Renal cortex interstitium (tissue), 11 donors: ENCODE measurements at regions not wholly inside any gene's neighbourhood (a gene's known extent, or its start where the extent isn't known, plus 50 kb on each side); places are given as distances from the start of the nearest gene placed in this dataset.

ENCODE experiments used
- DNase-seq, 11 donors: peaks; one replicate each; pipeline ENCODE4 v3.0.0-alpha.2; 2013; ENCODE audit warnings: low read depth in 9 of 11, low spot score in 4 of 11; ENCODE audit errors: extremely low read depth in 1 of 11

DNA sequence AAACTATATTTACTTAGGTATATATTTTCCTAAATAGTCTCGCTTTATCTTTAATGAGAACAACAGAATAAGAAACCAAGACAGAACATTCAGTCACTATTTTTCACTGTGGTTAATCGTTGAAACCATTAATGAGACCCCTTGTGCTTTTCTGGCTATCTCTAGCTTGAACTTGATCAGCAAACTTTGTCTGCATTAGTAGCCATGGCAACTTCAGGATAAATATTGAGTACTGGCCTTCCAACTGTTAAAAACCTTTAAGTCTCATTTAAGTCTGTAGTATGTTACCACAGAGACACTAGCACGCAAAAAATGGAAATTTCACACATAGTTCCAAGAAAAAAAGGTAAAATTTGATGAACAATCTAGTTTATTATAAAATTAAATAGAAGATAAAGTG, 946.0 kb downstream of the SLITRK5 start:
- DNase-seq, result no peak

DNA sequence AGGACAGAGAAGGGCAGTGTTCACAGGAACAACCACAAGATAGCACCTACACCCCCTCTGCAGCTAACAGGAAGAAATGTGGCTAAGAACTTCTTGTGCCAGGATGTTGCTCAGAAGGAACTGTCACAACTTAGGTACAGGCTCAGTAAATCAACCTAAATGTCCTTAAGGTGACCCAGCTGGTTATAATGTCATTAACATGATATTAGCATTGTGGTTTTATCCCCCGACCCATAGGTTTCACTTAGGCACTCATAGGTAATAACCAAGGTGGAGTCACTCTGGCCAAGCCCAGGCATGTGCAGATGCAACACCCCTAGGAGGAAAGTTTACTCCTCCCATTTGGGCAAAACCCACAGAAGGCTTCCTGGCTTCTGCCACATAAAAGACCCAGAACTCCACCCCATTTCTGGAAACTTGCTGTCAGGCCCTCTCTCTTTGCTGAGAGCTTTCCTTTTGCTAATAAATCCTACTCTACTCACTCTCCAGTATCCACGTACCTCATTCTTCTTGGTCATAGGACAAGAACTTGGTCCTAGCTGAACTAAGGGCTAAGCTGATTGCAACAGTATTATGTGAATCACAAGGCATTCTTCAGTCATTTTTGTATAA, 951.3 kb downstream of the SLITRK5 start:
- DNase-seq, result no peak

DNA sequence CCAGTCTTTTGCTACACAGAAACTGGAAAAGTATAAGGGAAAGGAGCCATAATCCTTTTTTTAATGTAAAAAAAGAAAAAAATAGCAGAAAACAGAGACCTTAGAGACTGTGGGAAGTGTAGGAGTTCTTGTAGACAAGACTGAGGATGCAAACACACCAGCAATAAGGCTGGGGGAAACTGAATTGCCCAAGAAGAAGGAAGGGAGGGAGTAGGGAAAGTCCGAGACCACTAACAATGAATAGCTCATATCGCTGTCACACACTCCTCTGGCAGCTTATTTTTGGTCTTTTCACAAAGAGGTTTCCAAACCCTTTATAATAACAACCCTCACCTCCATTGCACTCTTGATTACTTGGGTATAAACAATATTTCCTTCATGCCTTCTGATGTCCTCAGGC, 952.0 kb downstream of the SLITRK5 start:
- DNase-seq, result no peak

DNA sequence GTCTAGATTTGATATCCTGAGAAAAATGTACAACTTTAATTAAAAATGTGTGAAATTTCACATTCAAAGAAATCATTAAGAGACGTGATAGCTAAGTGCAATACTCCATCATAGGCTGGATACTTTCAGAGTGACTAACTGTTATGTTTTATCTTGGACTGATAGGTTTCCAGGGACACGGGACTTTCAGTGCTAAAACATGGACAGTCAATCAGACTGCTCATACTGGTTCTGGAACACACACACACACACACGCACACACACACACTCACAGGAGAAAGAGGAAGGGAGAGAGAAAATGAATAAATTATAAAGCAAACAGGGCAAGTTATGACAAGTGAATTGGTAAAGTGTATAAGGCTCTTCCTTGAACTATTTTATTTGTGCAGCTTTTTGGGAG, 955.9 kb downstream of the SLITRK5 start:
- DNase-seq, result no peak

DNA sequence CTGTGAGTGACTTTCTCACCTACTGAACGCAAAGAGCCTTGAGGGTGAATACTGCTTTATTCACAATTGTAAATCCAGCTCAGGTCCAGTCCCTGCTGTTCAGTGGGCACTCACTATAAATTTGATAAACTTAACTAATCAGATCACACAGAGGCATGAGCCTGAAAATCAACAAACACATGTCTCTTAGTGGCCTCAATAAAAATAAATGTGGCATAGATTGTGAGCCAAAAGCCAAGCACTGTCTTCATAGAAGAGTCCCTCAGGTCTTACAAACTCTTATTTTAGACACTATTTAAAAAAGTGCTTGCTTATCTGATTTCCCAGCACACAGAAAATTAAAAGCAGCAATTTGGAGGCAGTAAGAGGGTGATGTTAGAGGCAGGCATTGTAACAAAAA, 957.7 kb downstream of the SLITRK5 start:
- no peak for DNase-seq

DNA sequence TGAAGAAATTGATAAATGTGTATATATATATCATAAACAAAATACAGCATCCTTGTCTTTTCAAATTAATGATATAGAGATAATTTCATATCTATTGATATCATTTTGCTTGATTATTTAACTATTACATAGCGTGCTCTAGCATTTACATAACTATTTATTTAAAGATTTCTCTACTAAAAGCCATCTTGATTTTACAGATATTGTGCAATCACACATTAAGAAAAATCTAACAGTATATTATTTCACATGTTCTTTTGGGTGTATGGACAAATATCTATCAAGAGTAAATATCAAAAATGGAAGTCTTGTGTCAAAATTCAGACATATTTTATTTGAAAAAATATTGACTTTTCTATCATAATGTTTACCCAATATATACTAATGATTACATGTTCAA, 966.8 kb downstream of the SLITRK5 start:
- no peak for DNase-seq

DNA sequence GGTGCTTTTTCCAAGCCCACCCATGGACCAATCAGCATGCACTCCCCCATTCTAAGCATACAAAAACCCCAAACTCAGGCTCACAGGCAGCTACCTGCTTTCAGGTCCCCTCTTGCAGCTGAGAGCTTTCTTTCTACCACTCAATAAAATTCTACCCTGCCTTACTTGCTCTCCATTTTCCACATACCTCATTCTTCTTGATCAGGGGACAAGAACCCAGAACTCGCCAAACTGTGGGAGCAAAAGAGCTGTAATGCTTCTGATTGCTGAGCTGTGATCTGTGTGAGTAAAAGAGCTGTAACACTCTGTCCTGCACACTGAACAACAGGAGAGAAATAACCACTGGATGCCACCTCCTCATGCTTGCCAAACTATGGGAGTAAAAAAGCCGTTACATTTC, 972.1 kb downstream of the SLITRK5 start:
- DNase-seq, result no peak

DNA sequence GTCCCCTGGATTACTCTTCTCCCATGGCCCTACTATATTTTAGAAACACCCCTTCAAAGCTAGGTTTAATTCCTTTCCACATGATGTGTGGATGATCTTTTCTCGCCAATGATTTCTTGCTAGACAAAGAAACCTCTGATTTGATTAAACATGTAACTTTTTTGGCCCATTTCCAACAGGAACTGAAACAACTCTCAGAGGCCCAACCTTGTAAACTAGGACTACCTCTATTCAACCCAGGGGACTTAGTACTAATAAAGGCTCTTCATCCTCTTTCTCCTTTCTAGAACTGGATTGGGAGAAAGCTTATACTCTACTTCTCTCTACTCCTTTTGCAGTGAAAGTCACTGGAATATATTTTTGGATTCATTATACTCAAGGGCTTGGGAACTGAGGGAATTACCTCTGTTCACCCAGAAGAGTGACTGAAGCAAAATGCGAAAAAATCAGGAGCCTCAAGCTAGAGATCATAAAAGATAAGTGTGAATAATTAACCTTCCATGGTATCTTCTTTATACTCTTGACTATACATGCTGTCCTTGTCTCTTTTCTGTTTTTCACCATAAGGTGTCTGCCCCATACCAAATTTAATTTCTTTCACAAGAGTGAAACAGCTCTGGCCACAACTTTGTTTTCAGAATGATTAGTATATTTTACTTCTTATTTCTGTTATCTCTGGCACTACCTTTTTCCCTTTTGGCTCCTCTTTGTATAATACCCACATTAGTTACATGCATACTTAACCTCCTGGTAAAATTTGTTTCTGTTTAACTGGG, 977.6 kb downstream of the SLITRK5 start:
- no peak for DNase-seq

DNA sequence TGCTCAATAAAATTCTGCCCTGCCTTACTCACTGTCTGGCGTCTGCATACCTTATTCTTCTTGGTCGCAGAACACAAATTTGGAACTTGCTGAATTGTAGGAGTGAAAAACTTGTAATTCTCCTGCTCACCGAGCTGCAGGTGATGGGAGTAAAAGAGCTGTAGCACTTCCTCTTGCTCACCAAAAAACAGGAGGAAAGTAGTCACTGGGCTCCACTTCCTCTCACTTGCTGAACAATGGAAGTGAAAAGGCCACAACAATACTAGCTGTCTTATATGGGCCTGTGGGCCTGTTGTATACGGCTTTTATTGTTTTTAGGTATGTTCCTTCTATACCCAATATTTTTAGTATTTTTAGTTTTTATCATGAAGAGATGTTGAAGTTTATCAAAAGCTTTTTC, 978.7 kb downstream of the SLITRK5 start:
- no peak for DNase-seq

DNA sequence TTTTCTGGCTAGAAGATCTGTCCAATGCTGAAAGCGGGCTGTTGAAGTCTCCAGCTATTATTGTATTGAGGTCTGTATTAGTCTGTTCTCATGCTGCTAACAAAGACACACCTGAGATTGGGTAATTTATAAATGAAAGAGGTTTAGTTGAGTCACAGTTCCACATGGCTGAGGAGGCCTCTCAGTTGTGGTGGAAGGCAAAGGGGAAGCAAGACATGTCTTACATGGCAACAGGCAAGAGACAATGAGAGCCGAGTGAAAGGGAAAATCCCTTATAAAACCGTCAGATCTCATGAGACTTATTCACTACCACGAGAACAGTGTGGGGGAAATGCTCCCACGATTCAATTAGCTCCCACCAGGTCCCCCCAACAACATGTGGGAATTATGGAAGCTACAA, 980.4 kb downstream of the SLITRK5 start:
- DNase-seq, result no peak

DNA sequence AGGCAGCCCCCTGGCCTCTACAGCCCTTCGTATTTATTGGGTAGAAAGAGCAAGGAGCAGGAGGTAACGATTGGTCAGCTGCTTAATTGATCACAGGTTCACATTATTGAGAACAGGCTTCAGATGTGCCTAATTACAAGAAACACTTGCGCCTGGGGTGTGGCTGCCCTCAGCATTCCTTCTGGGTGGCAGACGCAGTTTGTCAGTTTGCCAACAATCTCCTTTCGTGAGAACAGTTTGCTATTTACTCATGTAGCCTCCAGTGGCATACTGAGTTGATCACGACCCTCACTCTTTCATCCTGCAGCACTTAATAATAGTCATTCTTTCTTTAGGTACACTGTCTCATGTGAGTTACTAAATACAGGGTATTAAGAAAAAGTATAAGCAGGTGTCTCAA, 985.6 kb downstream of the SLITRK5 start:
- DNase-seq, result no peak

DNA sequence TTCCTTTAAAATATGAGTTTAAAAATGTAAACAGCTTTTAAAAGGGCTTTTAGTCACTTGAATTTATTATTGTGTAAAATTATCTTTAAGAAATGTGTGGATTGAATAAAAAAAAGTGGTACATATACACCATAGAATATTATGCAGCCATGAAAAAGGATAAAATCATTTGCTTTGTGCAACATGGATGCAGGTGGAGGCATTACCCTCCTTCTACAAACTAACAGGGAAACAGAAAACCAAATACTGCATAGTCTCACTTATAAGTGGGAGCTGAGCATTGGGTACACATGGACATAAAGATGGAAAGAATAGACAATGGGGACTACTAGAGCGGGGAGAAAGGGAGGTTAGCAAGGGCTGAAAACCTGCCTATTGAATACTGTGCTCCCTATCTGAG, 999.3 kb downstream of the SLITRK5 start:
- DNase-seq, result no peak

DNA sequence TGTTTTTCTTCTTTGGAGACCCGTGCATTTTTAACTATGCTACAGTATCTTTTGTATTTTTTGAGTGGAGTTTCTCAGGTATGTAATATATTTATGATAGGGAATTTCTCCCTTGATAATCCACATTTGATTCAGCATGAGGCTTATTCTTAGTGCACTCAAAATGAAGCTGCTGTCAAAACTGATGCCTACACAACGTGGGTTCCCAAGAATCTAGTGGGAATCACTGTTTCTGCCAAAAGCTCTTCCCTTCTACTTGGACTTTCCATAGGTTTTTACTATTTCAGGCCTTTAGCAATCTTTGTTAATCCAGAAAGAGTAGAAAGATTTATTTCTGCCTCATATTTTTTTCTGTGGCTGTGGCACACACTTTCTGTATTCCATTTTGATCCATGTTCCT, 1003.7 kb downstream of the SLITRK5 start:
- no peak for DNase-seq

DNA sequence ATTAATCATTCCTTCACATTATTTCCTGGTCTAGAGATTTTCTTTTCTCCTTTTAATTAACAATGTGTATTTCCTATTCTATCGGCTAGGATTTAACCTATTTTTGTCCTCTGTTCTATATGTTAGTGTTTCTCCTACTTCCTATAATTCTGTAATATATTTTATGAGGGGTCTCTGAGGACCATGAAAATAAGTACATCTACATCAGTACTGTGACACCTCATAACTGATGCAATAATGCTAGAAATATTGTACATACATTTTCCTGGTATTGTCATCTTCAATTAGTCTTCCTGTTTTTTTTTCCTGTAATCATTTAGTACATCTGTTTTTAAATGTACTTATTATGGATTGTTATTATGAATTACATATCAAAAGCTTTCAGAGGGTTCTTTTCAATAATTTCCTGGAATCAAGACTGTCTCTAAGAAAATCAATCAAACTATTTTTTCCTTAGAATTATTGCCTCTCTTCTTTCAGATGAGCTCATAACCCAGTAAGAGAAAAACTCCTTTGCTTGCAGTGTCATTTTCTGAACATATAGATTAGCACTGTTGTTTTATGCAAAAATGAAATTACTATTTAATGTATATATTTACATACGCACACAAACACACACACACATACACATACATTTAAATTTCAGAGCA, 1004.3 kb downstream of the SLITRK5 start:
- DNase-seq, result no peak

DNA sequence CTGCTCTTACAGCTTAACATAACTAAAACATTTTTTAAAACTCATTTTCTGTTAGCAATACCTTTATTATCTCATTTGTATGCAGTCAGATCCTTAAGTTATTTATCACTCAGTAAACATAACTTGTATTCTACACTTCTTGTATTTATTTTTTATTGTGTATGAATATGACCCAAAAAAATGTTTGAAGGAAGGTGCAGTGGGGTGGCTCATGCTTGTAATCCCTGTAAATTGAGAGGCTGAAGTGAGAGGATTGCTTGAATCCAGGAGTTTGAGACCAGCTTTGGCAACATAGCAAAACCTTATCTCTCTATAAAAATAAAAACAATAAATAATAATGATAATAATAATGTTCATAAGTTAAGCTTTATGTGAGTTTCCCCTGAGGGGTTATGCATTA, 1004.8 kb downstream of the SLITRK5 start:
- DNase-seq, result no peak

DNA sequence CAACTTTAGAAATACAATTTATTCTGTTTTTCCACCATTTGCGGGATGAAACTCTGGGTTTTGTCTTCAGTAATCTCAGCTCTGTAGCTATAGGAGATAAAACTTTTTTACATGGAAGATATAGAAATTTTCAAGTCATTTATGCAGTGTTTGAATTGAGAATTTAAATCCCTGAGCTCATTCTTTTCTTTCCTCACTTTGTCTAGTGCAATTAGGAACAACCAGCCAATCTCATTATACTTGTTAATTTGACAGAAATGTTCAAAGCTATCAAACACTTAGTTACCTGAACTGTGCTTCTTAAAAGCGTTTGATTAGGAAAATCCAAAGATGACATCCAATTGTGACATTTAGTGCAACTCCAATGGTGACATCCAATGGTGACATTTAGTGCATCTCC, 1014.3 kb downstream of the SLITRK5 start:
- DNase-seq, result no peak

DNA sequence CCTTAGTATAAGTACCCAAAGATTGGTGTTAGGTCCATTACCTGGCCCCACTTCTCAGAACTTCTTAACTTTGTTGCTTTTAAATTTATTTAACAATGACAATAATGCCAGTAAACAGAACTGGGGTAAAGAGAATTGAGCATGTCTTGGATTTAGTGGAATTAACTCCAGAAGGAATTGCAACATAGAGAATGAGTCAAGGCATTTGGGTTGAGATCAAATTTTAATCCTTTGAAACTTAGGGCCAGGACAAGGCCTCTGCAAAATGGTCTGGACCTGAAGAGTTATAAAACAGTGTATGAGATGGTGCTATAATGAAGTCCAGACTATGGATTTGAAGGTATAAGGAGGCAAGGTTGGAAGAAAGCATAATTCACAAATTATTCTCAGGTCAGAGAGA, 1030.4 kb downstream of the SLITRK5 start:
- no peak for DNase-seq

DNA sequence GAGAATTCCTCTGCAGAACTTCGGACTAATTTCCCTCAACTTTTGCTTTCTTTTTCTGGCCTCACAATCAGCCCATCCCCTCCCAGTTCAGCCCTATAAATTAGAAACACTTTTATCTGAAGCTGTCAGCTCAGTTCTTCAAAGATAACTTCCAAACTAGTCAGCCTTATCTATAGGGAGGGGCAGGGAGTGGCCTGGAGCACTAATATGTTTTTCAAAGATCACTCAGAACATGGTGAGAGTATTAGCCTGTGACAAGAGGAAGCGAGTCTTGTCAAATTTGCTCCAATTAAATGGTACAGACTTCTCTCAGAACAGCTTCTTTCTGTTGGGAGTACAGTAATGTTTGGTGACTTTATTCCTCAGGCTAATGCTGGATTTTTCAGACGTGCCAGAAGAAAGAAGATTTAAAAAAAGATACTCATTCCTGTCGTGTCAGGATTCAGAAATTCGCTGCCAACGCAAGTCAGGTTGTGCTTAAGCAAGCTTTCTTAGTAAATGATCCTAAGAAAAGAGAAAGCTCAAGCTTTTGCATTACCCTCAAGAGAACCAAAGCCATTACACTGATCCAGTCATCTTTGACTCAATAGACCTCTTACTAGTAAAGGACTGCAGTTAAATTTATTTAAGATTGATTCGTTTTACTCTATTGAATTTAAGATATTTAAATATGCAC, 1033.6 kb downstream of the SLITRK5 start:
- no peak for DNase-seq

DNA sequence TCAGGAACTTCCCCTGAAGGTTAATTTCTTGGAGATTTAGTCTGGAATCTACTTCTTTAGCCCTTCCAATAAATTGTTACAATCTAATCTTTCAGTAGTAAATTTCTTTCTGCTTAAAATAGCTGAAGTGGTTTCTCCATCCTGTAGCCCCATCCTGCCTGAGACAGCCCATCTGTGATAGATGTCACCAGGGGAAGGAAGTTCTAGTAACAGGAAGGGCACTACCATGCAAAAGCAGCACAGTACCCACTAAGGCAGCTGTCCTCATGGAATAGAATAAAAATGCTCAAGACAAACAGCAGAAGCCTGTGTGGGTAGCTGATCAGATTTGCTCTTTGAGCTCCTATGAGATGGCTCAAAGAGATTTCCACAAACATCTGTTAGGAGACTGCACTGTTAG, 1036.5 kb downstream of the SLITRK5 start:
- no peak for DNase-seq

DNA sequence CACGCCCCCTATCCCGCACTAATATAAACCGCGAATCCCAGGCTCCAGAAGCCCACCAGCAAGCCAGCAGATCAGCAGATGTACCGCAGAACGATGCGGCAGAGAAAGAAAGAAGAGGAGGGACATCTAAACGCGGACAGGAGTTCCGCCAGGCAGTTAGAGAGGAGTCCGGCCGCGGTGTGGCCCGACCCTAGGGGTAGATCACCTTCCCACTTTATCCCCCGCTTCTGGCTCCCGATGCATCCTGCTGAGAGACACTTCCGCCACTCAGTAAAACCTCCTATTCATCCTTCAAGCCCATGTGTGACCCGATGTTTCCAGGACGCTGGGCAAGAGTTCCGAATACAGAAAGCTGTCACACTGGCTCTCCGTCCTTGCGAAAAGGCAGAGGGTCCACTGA, 1046.8 kb downstream of the SLITRK5 start:
- no peak for DNase-seq
